Neural cell (in vitro differentiated cells): ENCODE measurements at regions not wholly inside any gene's neighbourhood (a gene's known extent, or its start where the extent isn't known, plus 50 kb on each side); places are given as distances from the start of the nearest gene placed in this dataset.

Experiments used
- CTCF ChIP-seq: fragments of 450-650 bp; IDR thresholded peaks from 2 replicates; pipeline ENCODE4 v1.5.1; 2014; ENCODE audit warnings: antibody characterized with exemption, mild to moderate bottlenecking, moderate library complexity; ENCODE audit not compliant: poor library complexity, severe bottlenecking
- EZH2 ChIP-seq: fragments of 200-600, 300-800 bp; shearing (Covaris generic), sonication (generic); IDR thresholded peaks from 2 replicates; pipeline ENCODE4 v1.6.1; 2014; ENCODE audit warnings: antibody characterized with exemption, low read length, borderline replicate concordance, mild to moderate bottlenecking; ENCODE audit not compliant: insufficient read depth, poor library complexity, severe bottlenecking
- MXI1 ChIP-seq: fragments of 450-650 bp; conservative IDR thresholded peaks from 2 replicates; pipeline ENCODE4 v1.6.1; 2014; ENCODE audit warnings: antibody characterized with exemption, mild to moderate bottlenecking; ENCODE audit not compliant: poor library complexity, severe bottlenecking
- POLR2AphosphoS5 ChIP-seq: IDR thresholded peaks from 2 replicates; pipeline ENCODE4 v1.6.1; 2012
- RAD21 ChIP-seq: fragments of 450-650 bp; conservative IDR thresholded peaks from 2 replicates; pipeline ENCODE4 v1.6.1; 2014; ENCODE audit warnings: antibody characterized with exemption, mild to moderate bottlenecking, moderate library complexity

- TF ChIP-seq MXI1 = no peak
- no peak for TF ChIP-seq POLR2AphosphoS5
- no peak for TF ChIP-seq CTCF
- TF ChIP-seq EZH2 = no peak
- TF ChIP-seq RAD21 = no peak
These were observed 395.7 kb upstream of the ASIC2 start for GRCh38 chr17:33688771-33689170.
